ENCODE measurements at regions not wholly inside any gene's neighbourhood (a gene's known extent, or its start where the extent isn't known, plus 50 kb on each side); places are given as distances from the start of the nearest gene placed in this dataset.

DNA sequence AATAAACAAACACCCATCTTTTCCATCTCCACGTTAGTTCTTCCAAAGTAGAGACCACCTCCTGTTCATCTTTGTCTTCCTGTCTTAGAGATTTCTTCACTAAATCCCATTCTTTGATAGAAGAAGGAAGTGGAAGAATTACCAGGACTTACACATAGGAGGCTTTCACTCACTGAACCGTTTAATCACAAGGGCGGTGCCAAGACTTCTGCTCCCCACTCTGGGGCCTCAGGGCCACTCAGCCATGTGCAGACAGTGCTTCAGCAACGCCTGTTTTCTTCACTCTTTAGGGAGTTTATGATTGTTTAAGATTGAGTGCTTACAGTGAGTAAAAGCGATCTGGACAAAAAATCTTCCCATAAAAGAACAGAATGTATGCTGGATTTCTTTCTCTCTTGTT is 63.9 kb upstream of the SORCS3 start:
- CTCF ChIA-PET: no interaction called here
- Mint-ChIP-seq H3K4me3 (ENCODE audit: low read depth, unreplicated experiment) (no peak overlapping the region), H3K36me3 (ENCODE audit: insufficient read depth, unreplicated experiment) (no peaks in the 10 kb centered on the region), H3K9me3 (ENCODE audit: low read depth, unreplicated experiment) (no peaks in the 10 kb centered on the region), H3K27me3 (ENCODE audit: unreplicated experiment) (peaks cover 79% of the 10 kb centered on the region), H3K4me1 (ENCODE audit: low read depth, unreplicated experiment) (no peaks in the 10 kb centered on the region), H3K27ac (ENCODE audit: unreplicated experiment) (no peak overlapping the region)
- no peak for DNase-seq
- intact Hi-C loops (cut with micrococcal nuclease; ENCODE audit: unreplicated experiment): no loop called here
- TF ChIP-seq, protein P1, sequence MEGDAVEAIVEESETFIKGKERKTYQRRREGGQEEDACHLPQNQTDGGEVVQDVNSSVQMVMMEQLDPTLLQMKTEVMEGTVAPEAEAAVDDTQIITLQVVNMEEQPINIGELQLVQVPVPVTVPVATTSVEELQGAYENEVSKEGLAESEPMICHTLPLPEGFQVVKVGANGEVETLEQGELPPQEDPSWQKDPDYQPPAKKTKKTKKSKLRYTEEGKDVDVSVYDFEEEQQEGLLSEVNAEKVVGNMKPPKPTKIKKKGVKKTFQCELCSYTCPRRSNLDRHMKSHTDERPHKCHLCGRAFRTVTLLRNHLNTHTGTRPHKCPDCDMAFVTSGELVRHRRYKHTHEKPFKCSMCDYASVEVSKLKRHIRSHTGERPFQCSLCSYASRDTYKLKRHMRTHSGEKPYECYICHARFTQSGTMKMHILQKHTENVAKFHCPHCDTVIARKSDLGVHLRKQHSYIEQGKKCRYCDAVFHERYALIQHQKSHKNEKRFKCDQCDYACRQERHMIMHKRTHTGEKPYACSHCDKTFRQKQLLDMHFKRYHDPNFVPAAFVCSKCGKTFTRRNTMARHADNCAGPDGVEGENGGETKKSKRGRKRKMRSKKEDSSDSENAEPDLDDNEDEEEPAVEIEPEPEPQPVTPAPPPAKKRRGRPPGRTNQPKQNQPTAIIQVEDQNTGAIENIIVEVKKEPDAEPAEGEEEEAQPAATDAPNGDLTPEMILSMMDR (IDR thresholded peaks at IDR 0.05; ENCODE audit: unreplicated experiment): no peak
- BruUV-seq (replicated peaks): no TSS peak

GRCh38 chr10:104577861-104578521 is 63.1 kb upstream of the SORCS3 start:
- DNase-seq: no peak
- TF ChIP-seq, protein P1 (IDR thresholded peaks at IDR 0.05; ENCODE audit: unreplicated experiment): no peak
- H3K4me3 Mint-ChIP-seq (ENCODE audit: low read depth, unreplicated experiment): no peak overlapping the region
- no peaks in the 10 kb centered on the region for H3K36me3 Mint-ChIP-seq (ENCODE audit: insufficient read depth, unreplicated experiment)
- no peaks in the 10 kb centered on the region for H3K9me3 Mint-ChIP-seq (ENCODE audit: low read depth, unreplicated experiment)
- H3K4me1 Mint-ChIP-seq (ENCODE audit: low read depth, unreplicated experiment): no peaks in the 10 kb centered on the region
- H3K27ac Mint-ChIP-seq (ENCODE audit: unreplicated experiment): no peak overlapping the region
- intact Hi-C loops (cut with micrococcal nuclease; ENCODE audit: unreplicated experiment): no loop called here
- H3K27me3 Mint-ChIP-seq (ENCODE audit: unreplicated experiment): peaks cover 86% of the 10 kb centered on the region
- CTCF ChIA-PET: no interaction called here
- no TSS peak for BruUV-seq (replicated peaks)

DNA sequence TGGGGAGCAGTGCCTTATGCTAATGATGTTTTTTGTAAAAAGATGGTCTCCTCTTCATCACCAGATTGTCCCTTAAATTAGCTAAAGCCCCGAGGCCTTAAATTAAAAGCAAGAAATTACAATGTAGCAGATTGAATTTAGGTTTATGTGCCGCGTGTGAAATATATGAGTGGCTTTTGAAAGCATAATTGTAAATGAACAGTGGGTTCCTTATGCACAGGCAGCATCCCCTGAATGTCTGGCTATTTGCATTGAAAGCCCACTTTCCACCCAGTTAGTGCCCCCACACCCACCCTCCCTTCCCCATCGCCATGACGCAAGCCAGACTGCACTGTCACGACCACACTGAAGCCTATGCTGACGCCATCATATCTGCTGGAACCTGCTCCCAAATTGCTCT is 62.4 kb upstream of the SORCS3 start:
- CTCF ChIA-PET: interaction anchor here (0.6 kb wide), 1 partner anchor 29 kb away, joined by 5 read pairs; no protein-coding TSS in a partner anchor

DNA sequence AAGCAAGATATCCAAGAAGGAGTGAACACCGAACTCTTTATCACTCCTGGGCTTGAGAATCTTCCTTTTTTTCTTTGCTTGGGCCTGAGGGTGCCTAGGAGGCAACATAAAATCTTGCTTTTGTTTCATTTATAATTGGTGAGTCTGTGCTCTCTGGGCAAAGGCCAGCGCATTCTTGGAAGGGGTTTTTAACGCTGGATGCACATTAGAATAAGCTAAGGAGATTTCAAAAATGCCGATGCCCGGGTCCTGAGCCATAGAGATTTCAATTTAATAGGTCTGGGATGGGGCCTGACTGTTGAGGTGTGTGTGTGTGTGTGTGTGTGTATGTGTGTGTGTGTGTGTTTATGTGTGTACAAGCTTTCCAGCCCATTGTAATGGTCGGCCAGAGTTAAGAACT is 62.0 kb upstream of the SORCS3 start:
- intact Hi-C loops (cut with micrococcal nuclease; ENCODE audit: unreplicated experiment): no loop called here
- no peak overlapping the region for H3K4me3 Mint-ChIP-seq (ENCODE audit: low read depth, unreplicated experiment)
- no peaks in the 10 kb centered on the region for H3K36me3 Mint-ChIP-seq (ENCODE audit: insufficient read depth, unreplicated experiment)
- no peak overlapping the region for H3K27ac Mint-ChIP-seq (ENCODE audit: unreplicated experiment)
- no peak for DNase-seq
- TF ChIP-seq, protein P1 (IDR thresholded peaks at IDR 0.05; ENCODE audit: unreplicated experiment): no peak
- no peaks in the 10 kb centered on the region for H3K4me1 Mint-ChIP-seq (ENCODE audit: low read depth, unreplicated experiment)
- H3K9me3 Mint-ChIP-seq (ENCODE audit: low read depth, unreplicated experiment): no peaks in the 10 kb centered on the region
- CTCF ChIA-PET: interaction anchor here (0.6 kb wide), 1 partner anchor 28 kb away, joined by 5 read pairs; no protein-coding TSS in a partner anchor
- peaks cover 97% of the 10 kb centered on the region for H3K27me3 Mint-ChIP-seq (ENCODE audit: unreplicated experiment)
- BruUV-seq (replicated peaks): no TSS peak

More for the DNA sequence above, 62.4 kb upstream of the SORCS3 start:
- TF ChIP-seq, protein P1 (IDR thresholded peaks at IDR 0.05; ENCODE audit: unreplicated experiment): no peak
- Mint-ChIP-seq H3K9me3 (ENCODE audit: low read depth, unreplicated experiment) (no peaks in the 10 kb centered on the region), H3K36me3 (ENCODE audit: insufficient read depth, unreplicated experiment) (no peaks in the 10 kb centered on the region), H3K27me3 (ENCODE audit: unreplicated experiment) (peaks cover 93% of the 10 kb centered on the region), H3K27ac (ENCODE audit: unreplicated experiment) (no peak overlapping the region), H3K4me1 (ENCODE audit: low read depth, unreplicated experiment) (no peaks in the 10 kb centered on the region), H3K4me3 (ENCODE audit: low read depth, unreplicated experiment) (no peak overlapping the region)
- no TSS peak for BruUV-seq (replicated peaks)
- intact Hi-C loops (cut with micrococcal nuclease; ENCODE audit: unreplicated experiment): no loop called here
- no peak for DNase-seq
